Ramos (cell line): ENCODE measurements at regions not wholly inside any gene's neighbourhood (a gene's known extent, or its start where the extent isn't known, plus 50 kb on each side); places are given as distances from the start of the nearest gene placed in this dataset.
"Not testable (repeated sequence)": the region's sequence is repeated elsewhere in the genome, so short reads cannot be mapped to it uniquely, and the experiment has no call there.

Experiments
- in situ Hi-C: fragments of 300-500 bp; cut with MboI; formaldehyde crosslinking; loops from one replicate; pipeline ENCODE4 v1.14.3; 2022; ENCODE audit warnings: low sequenced_read_pairs; ENCODE audit not compliant: unreplicated experiment

GRCh38 chr5:164220522-164220921, 715.1 kb downstream of the MAT2B start:
- in situ Hi-C loops: no loop called here

GRCh38 chr5:164224236-164224635, 718.8 kb downstream of the MAT2B start:
- in situ Hi-C loops: no loop called here

GRCh38 chr5:164224772-164225171, 719.4 kb downstream of the MAT2B start:
- in situ Hi-C loops: no loop called here

- in situ Hi-C loops: no loop called here
These were observed 724.9 kb downstream of the MAT2B start for GRCh38 chr5:164230341-164230740.

GRCh38 chr5:164233791-164234190, 728.4 kb downstream of the MAT2B start:
- in situ Hi-C loops: no loop called here

- in situ Hi-C loops: no loop called here
These were observed 728.9 kb downstream of the MAT2B start for GRCh38 chr5:164234321-164234720.

GRCh38 chr5:164235300-164235891, 730.0 kb downstream of the MAT2B start:
- in situ Hi-C loops: no loop called here

- in situ Hi-C loops: no loop called here
These were observed 732.1 kb downstream of the MAT2B start for GRCh38 chr5:164237486-164237885.

GRCh38 chr5:164251781-164252180, 746.4 kb downstream of the MAT2B start:
- in situ Hi-C loops: not testable (repeated sequence)

- in situ Hi-C loops: no loop called here
These were observed 748.3 kb downstream of the MAT2B start for GRCh38 chr5:164253764-164254163.

- in situ Hi-C loops: no loop called here
These were observed 750.3 kb downstream of the MAT2B start for GRCh38 chr5:164255598-164256213.

GRCh38 chr5:164256351-164256750, 750.9 kb downstream of the MAT2B start:
- in situ Hi-C loops: no loop called here

- in situ Hi-C loops: no loop called here
These were observed 751.5 kb downstream of the MAT2B start for GRCh38 chr5:164256954-164257353.

GRCh38 chr5:164265566-164265965, 760.1 kb downstream of the MAT2B start:
- in situ Hi-C loops: no loop called here

GRCh38 chr5:164266571-164266970, 761.2 kb downstream of the MAT2B start:
- in situ Hi-C loops: no loop called here

GRCh38 chr5:164277720-164278119, 772.3 kb downstream of the MAT2B start:
- in situ Hi-C loops: no loop called here

GRCh38 chr5:164289526-164289925, 784.1 kb downstream of the MAT2B start:
- in situ Hi-C loops: no loop called here

GRCh38 chr5:164296603-164297080, 791.2 kb downstream of the MAT2B start:
- in situ Hi-C loops: no loop called here

- in situ Hi-C loops: no loop called here
These were observed 792.7 kb downstream of the MAT2B start for GRCh38 chr5:164298165-164298564.

GRCh38 chr5:164300295-164300694, 794.9 kb downstream of the MAT2B start:
- in situ Hi-C loops: no loop called here

GRCh38 chr5:164301136-164301535, 795.7 kb downstream of the MAT2B start:
- in situ Hi-C loops: no loop called here

GRCh38 chr5:164301708-164302107, 796.3 kb downstream of the MAT2B start:
- in situ Hi-C loops: no loop called here
